ENCODE measurements at regions not wholly inside any gene's neighbourhood (a gene's known extent, or its start where the extent isn't known, plus 50 kb on each side); places are given as distances from the start of the nearest gene placed in this dataset.

- DNase-seq (ENCODE audit: low read depth, low spot score) = no peak
These were observed 789.9 kb downstream of the CBLN2 start for GRCh38 chr18:71754246-71754645.

- no peak for DNase-seq (ENCODE audit: low read depth, low spot score)
These were observed 800.5 kb downstream of the CBLN2 start for GRCh38 chr18:71743634-71744033.

- DNase-seq (ENCODE audit: low read depth, low spot score) = no peak
These were observed 814.5 kb downstream of the CBLN2 start for GRCh38 chr18:71729611-71730010.

GRCh38 chr18:71727909-71728308 lies 816.2 kb downstream of the CBLN2 start:
- no peak for DNase-seq (ENCODE audit: low read depth, low spot score)

- DNase-seq (ENCODE audit: low read depth, low spot score) = no peak
These were observed 818.9 kb downstream of the CBLN2 start for GRCh38 chr18:71725256-71725655.

- no peak for DNase-seq (ENCODE audit: low read depth, low spot score)
These were observed 836.1 kb downstream of the CBLN2 start for GRCh38 chr18:71707985-71708500.

GRCh38 chr18:71707400-71707799 lies 836.7 kb downstream of the CBLN2 start:
- no peak for DNase-seq (ENCODE audit: low read depth, low spot score)

- no peak for DNase-seq (ENCODE audit: low read depth, low spot score)
These were observed 854.6 kb downstream of the CBLN2 start for GRCh38 chr18:71689416-71690160.

- no peak for DNase-seq (ENCODE audit: low read depth, low spot score)
These were observed 861.6 kb downstream of the CBLN2 start for GRCh38 chr18:71682591-71682990.

- DNase-seq (ENCODE audit: low read depth, low spot score) = no peak
These were observed 866.0 kb downstream of the CBLN2 start for GRCh38 chr18:71678144-71678543.

GRCh38 chr18:71673954-71674353 lies 870.2 kb downstream of the CBLN2 start:
- DNase-seq (ENCODE audit: low read depth, low spot score) = no peak

GRCh38 chr18:71673498-71673897 lies 870.6 kb downstream of the CBLN2 start:
- no peak for DNase-seq (ENCODE audit: low read depth, low spot score)

- DNase-seq (ENCODE audit: low read depth, low spot score) = no peak
These were observed 877.7 kb downstream of the CBLN2 start for GRCh38 chr18:71666481-71666880.

- DNase-seq (ENCODE audit: low read depth, low spot score) = no peak
These were observed 879.0 kb downstream of the CBLN2 start for GRCh38 chr18:71665131-71665530.

- no peak for DNase-seq (ENCODE audit: low read depth, low spot score)
These were observed 900.3 kb downstream of the CBLN2 start for GRCh38 chr18:71643822-71644221.

GRCh38 chr18:71630696-71631095 lies 913.4 kb downstream of the CBLN2 start:
- no peak for DNase-seq (ENCODE audit: low read depth, low spot score)

- no peak for DNase-seq (ENCODE audit: low read depth, low spot score)
These were observed 918.5 kb downstream of the CBLN2 start for GRCh38 chr18:71625556-71626090.

- DNase-seq (ENCODE audit: low read depth, low spot score) = no peak
These were observed 945.8 kb downstream of the CBLN2 start for GRCh38 chr18:71598374-71598773.

GRCh38 chr18:71597219-71597618 lies 946.9 kb downstream of the CBLN2 start:
- DNase-seq (ENCODE audit: low read depth, low spot score) = no peak

GRCh38 chr18:71583252-71583651 lies 960.9 kb downstream of the CBLN2 start:
- no peak for DNase-seq (ENCODE audit: low read depth, low spot score)

GRCh38 chr18:71554686-71555085 lies 989.5 kb downstream of the CBLN2 start:
- DNase-seq (ENCODE audit: low read depth, low spot score) = no peak

- DNase-seq (ENCODE audit: low read depth, low spot score) = no peak
These were observed 1002.5 kb downstream of the CBLN2 start for GRCh38 chr18:71541643-71542042.

- DNase-seq (ENCODE audit: low read depth, low spot score) = no peak
These were observed 1014.3 kb downstream of the CBLN2 start for GRCh38 chr18:71529703-71530303.

All from activated CD4-positive, CD25-positive, alpha-beta regulatory T cell treated with anti-CD3 and anti-CD28 coated beads, Interleukin-2, amount 50 U/mL, for 16 hours (primary cell).